Sigmoid colon (tissue), 4 donors: ENCODE measurements at regions not wholly inside any gene's neighbourhood (a gene's known extent, or its start where the extent isn't known, plus 50 kb on each side); places are given as distances from the start of the nearest gene placed in this dataset.

Experiments
- EP300 ChIP-seq, 4 donors: sonication (generic); formaldehyde crosslinking; IDR thresholded peaks; one replicate each; pipeline ENCODE4 v1.6.1; 2017; ENCODE audit warnings: antibody characterized with exemption in 4 of 4
- POLR2A ChIP-seq, 2 donors: fragments of 450-650 bp; IDR thresholded peaks; one replicate each; pipeline ENCODE4 v1.6.1; 2016; ENCODE audit warnings: antibody characterized with exemption in 2 of 2, mild to moderate bottlenecking in 2 of 2, moderate library complexity in 2 of 2
- POLR2AphosphoS5 ChIP-seq, 4 donors: sonication (generic); formaldehyde crosslinking; IDR thresholded peaks; one replicate each; pipeline ENCODE4 v1.6.1; 2017; ENCODE audit warnings: antibody characterized with exemption in 4 of 4
- TF ChIP-seq, protein P1 (sequence below), 4 experiments: fragments of 450-650 bp in 3 of 4; fragments of 200-600 bp in 1 of 4; IDR thresholded peaks; one replicate each; pipeline ENCODE4 v1.5.1; 2016 to 2019; ENCODE audit warnings: antibody characterized with exemption in 4 of 4, mild to moderate bottlenecking in 3 of 4, moderate library complexity in 2 of 4

DNA sequence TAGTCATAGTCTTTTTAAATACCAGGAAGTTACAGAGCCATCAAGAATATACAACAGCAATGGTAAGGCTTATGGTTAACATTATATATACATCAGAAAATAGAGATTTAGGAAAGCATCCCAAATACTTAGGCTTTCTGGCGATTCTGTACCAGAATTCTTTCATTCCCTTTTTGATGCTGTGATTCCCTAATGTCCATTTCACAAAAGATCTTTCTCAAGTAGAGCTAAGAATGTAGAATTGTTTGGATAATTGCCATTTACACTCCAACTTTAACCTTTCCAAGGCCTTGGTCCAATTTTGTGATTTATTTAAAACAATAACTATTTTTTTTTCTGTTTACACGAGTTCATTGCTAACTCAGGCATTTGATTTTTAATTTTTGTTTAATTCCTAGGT lies 422.2 kb downstream of the MTX2 start:
- TF ChIP-seq, protein P1, sequence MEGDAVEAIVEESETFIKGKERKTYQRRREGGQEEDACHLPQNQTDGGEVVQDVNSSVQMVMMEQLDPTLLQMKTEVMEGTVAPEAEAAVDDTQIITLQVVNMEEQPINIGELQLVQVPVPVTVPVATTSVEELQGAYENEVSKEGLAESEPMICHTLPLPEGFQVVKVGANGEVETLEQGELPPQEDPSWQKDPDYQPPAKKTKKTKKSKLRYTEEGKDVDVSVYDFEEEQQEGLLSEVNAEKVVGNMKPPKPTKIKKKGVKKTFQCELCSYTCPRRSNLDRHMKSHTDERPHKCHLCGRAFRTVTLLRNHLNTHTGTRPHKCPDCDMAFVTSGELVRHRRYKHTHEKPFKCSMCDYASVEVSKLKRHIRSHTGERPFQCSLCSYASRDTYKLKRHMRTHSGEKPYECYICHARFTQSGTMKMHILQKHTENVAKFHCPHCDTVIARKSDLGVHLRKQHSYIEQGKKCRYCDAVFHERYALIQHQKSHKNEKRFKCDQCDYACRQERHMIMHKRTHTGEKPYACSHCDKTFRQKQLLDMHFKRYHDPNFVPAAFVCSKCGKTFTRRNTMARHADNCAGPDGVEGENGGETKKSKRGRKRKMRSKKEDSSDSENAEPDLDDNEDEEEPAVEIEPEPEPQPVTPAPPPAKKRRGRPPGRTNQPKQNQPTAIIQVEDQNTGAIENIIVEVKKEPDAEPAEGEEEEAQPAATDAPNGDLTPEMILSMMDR (IDR thresholded peaks at IDR 0.05) = no peak
- TF ChIP-seq POLR2AphosphoS5 (IDR thresholded peaks at IDR 0.05) (no peak), POLR2A (IDR thresholded peaks at IDR 0.05) (no peak), EP300 (IDR thresholded peaks at IDR 0.05) (no peak)
